A549 (cell line): ENCODE measurements at regions not wholly inside any gene's neighbourhood (a gene's known extent, or its start where the extent isn't known, plus 50 kb on each side); places are given as distances from the start of the nearest gene placed in this dataset.

Source experiments
- ATAC-seq, 2 experiments: fragments of 200-7000 bp in 1 of 2; fragments of >200 bp in 1 of 2; cut with Nextera tagmentation in 1 of 2; cut with Tn5 transposase in 1 of 2; 3 replicates each; pipeline versions ENCODE4 v1.8.0 to v1.9.1; 2018 to 2020; ENCODE audit warnings: mild to moderate bottlenecking in 1 of 2, moderate library complexity in 1 of 2
- CTCF ChIA-PET: fragments of 300-600 bp; sonication (Branson Sonifier 250); formaldehyde crosslinking; extraction: SDS; loops from one replicate; lab custom pipeline; 2021; ENCODE audit warnings: antibody characterized with exemption, inconsistent platforms; lab: Yijun Ruan, JAX
- POLR2A ChIA-PET: fragments of 350-600 bp; formaldehyde crosslinking; extraction: SDS; loops from one replicate; lab custom pipeline; 2021; ENCODE audit warnings: antibody characterized with exemption, inconsistent platforms; lab: Yijun Ruan, JAX
- DNase-seq, 2 experiments: peaks; one replicate each; pipeline versions ENCODE4 v3.0.0 to v3.0.0-alpha.2; 2011 to 2016; ENCODE audit warnings: low read depth in 1 of 2, low spot score in 1 of 2
- FAIRE-seq: peaks from 2 replicates; lab custom pipeline; 2011; peaks lifted over from hg19 to GRCh38; lab: Jason Lieb, UNC
- H3K27ac ChIP-seq, 2 experiments: fragments of >200 bp; sonication (Bioruptor Twin); formaldehyde crosslinking; 3 replicates each; pipeline ENCODE4 v1.5.1; 2016 to 2017
- H3K4me1 ChIP-seq: fragments of >200 bp; sonication (Bioruptor Twin); formaldehyde crosslinking; 3 replicates; pipeline ENCODE4 v1.6.1; 2016
- H3K4me2 ChIP-seq: fragments of >200 bp; sonication (Bioruptor Twin); formaldehyde crosslinking; 3 replicates; pipeline ENCODE4 v1.6.1; 2016
- H3K4me3 ChIP-seq: fragments of >200 bp; sonication (Bioruptor Twin); formaldehyde crosslinking; 3 replicates; pipeline ENCODE4 v1.5.1; 2016
- H3K9me3 ChIP-seq: fragments of >200 bp; sonication (Bioruptor Twin); formaldehyde crosslinking; 3 replicates; pipeline ENCODE4 v1.6.1; 2016
- CBX8 ChIP-seq: fragments of 200-600 bp; sonication (generic); IDR thresholded peaks from 2 replicates; pipeline ENCODE4 v1.6.1; 2016
- ELK1 ChIP-seq: fragments of 150-350 bp; IDR thresholded peaks from 2 replicates; pipeline ENCODE4 v1.6.1; 2014; ENCODE audit warnings: low read depth, mild to moderate bottlenecking, low read length
- FOSL2 ChIP-seq, 2 experiments: fragments of 450-650 bp in 1 of 2; fragments of >200 bp in 1 of 2; sonication (Bioruptor Twin) in 1 of 2; formaldehyde crosslinking; IDR thresholded peaks; 2 replicates each; pipeline versions ENCODE4 v1.5.0 to v1.6.1; 2016 to 2020; ENCODE audit warnings: mild to moderate bottlenecking in 1 of 2, moderate library complexity in 1 of 2
- GATA3 ChIP-seq: IDR thresholded peaks from 2 replicates; pipeline ENCODE4 v1.6.1; 2012; ENCODE audit warnings: borderline replicate concordance
- HDAC2 ChIP-seq: fragments of 200-600 bp; sonication (generic); IDR thresholded peaks from 2 replicates; pipeline ENCODE4 v1.6.1; 2016
- HMGXB4 ChIP-seq: fragments of 250-450 bp; sonication (Bioruptor Pico); IDR thresholded peaks from 2 replicates; pipeline ENCODE4 v1.5.0; 2021; ENCODE audit warnings: mild to moderate bottlenecking, moderate library complexity, borderline replicate concordance
- HOXA7 ChIP-seq: fragments of 250-450 bp; sonication (Bioruptor Pico); IDR thresholded peaks from 2 replicates; pipeline ENCODE4 v1.5.0; 2020; ENCODE audit warnings: mild to moderate bottlenecking, moderate library complexity
- HOXB13 ChIP-seq: fragments of 250-450 bp; sonication (Bioruptor Pico); IDR thresholded peaks from 2 replicates; pipeline ENCODE4 v1.5.0; 2020; ENCODE audit warnings: low read depth, mild to moderate bottlenecking, moderate library complexity
- KDM1A ChIP-seq: fragments of 200-600 bp; sonication (generic); IDR thresholded peaks from 2 replicates; pipeline ENCODE4 v1.6.1; 2016; ENCODE audit warnings: low read depth, mild to moderate bottlenecking
- MAX ChIP-seq: IDR thresholded peaks from 2 replicates; pipeline ENCODE4 v1.6.1; 2012
- MAZ ChIP-seq: fragments of 150-350 bp; IDR thresholded peaks from 2 replicates; pipeline ENCODE4 v1.6.1; 2014; ENCODE audit warnings: antibody characterized with exemption, low read depth, low read length, borderline replicate concordance
- NFE2L2 ChIP-seq: fragments of 150-350 bp; conservative IDR thresholded peaks from 2 replicates; pipeline ENCODE4 v1.6.1; 2014; ENCODE audit warnings: low read length
- NPAS2 ChIP-seq: fragments of 250-450 bp; sonication (Bioruptor Pico); IDR thresholded peaks from 2 replicates; pipeline ENCODE4 v1.8.0; 2022; ENCODE audit warnings: mild to moderate bottlenecking, moderate library complexity, borderline replicate concordance
- POLR2A ChIP-seq: IDR thresholded peaks from 2 replicates; pipeline ENCODE4 v1.6.1; 2012; ENCODE audit warnings: mild to moderate bottlenecking, low read length
- RAD21 ChIP-seq, 2 experiments: fragments of >200 bp in 1 of 2; sonication (Bioruptor Twin) in 1 of 2; formaldehyde crosslinking in 1 of 2; IDR thresholded peaks in 1 of 2; conservative IDR thresholded peaks in 1 of 2; 2 replicates in 1 of 2; 3 replicates in 1 of 2; pipeline ENCODE4 v1.6.1; 2012 to 2018; ENCODE audit warnings: inconsistent platforms in 1 of 2
- REST ChIP-seq: fragments of 200-600 bp; sonication (generic); IDR thresholded peaks from 2 replicates; pipeline ENCODE4 v1.6.1; 2016; ENCODE audit warnings: antibody characterized with exemption, mild to moderate bottlenecking, moderate library complexity
- RFX5 ChIP-seq: fragments of 450-650 bp; IDR thresholded peaks from 2 replicates; pipeline ENCODE4 v1.7.1; 2014; ENCODE audit warnings: antibody characterized with exemption, mild to moderate bottlenecking, moderate library complexity
- RNF2 ChIP-seq: fragments of 200-600 bp; sonication (generic); IDR thresholded peaks from 2 replicates; pipeline ENCODE4 v1.6.1; 2016; ENCODE audit warnings: low read depth, mild to moderate bottlenecking, antibody characterized with exemption, moderate library complexity, borderline replicate concordance
- SMC3 ChIP-seq: fragments of >200 bp; sonication (Bioruptor Twin); formaldehyde crosslinking; IDR thresholded peaks from 3 replicates; pipeline ENCODE4 v1.6.1; 2018; ENCODE audit warnings: inconsistent platforms
- WGBS: methylation state at CpG from one replicate; pipeline ENCODE4 v1.1.6; 2017; ENCODE audit errors: missing lambda C conversion rate; 5-methylcytosine and 5-hydroxymethylcytosine counted together

- no peak for FAIRE-seq
- ChIA-PET POLR2A (no interaction called here), CTCF (no interaction called here)
- DNase-seq = no peak
- Histone ChIP-seq H3K9me3 (no peaks in the 10 kb centered on the region), H3K4me2 (no peak overlapping the region), H3K4me1 (no peaks in the 10 kb centered on the region), H3K4me3 (no peak overlapping the region), H3K27ac (no peak overlapping the region)
- TF ChIP-seq RFX5 (no peak), HOXA7 (CRISPR knock-in tag) (no peak), HOXB13 (CRISPR knock-in tag) (no peak), ELK1 (no peak), NFE2L2 (no peak)
- WGBS = 87% methylated on average over 5 of the region's 5 CpGs
- no peak for ATAC-seq
Measured at GRCh38 chr4:185932491-185932890, 120.5 kb upstream of the SORBS2 start.

GRCh38 chr4:185933078-185933581 lies 121.1 kb upstream of the SORBS2 start:
- H3K27ac ChIP-seq = no peak overlapping the region
- POLR2A ChIA-PET = no interaction called here
- FAIRE-seq = no peak
- no peak overlapping the region for H3K4me3 ChIP-seq
- no peaks in the 10 kb centered on the region for H3K9me3 ChIP-seq
- ATAC-seq = no peak
- WGBS = 56% methylated on average over 8 of the region's 8 CpGs
- no peak overlapping the region for H3K4me2 ChIP-seq
- no peaks in the 10 kb centered on the region for H3K4me1 ChIP-seq
- no peak for DNase-seq
- TF ChIP-seq KDM1A = no peak
- TF ChIP-seq HMGXB4 = no peak
- no peak for TF ChIP-seq GATA3
- no peak for TF ChIP-seq HOXA7 (CRISPR knock-in tag)
- no peak for TF ChIP-seq NPAS2 (CRISPR knock-in tag)
- TF ChIP-seq RNF2 = no peak
- TF ChIP-seq SMC3 = no peak
- TF ChIP-seq REST = no peak
- TF ChIP-seq CBX8 = no peak
- no peak for TF ChIP-seq RAD21 (conservative IDR thresholded peaks at IDR 0.05 in 1 of 2, IDR thresholded peaks at IDR 0.05 in 1 of 2)
- TF ChIP-seq HDAC2 = no peak
- no peak for TF ChIP-seq MAZ
- TF ChIP-seq MAX = no peak
- no peak for TF ChIP-seq FOSL2 (IDR thresholded peaks at IDR 0.05)
- TF ChIP-seq FOSL2 (CRISPR knock-in tag; IDR thresholded peaks at IDR 0.05) = no peak
- TF ChIP-seq POLR2A = no peak
- CTCF ChIA-PET = no interaction called here
